Progenitor cell of endocrine pancreas (in vitro differentiated cells): ENCODE measurements at regions not wholly inside any gene's neighbourhood (a gene's known extent, or its start where the extent isn't known, plus 50 kb on each side); places are given as distances from the start of the nearest gene placed in this dataset.

Source experiments
- DNase-seq: peaks from one replicate; pipeline ENCODE4 v3.0.0; 2021; ENCODE audit warnings: low spot score; ENCODE audit not compliant: unreplicated experiment
- H3K27ac Mint-ChIP-seq: 2 replicates; pipeline ENCODE4 v1.8.0; 2021; ENCODE audit warnings: mild to moderate bottlenecking, moderate library complexity, mixed read lengths
- H3K27me3 Mint-ChIP-seq: 2 replicates; pipeline ENCODE4 v1.8.0; 2021; ENCODE audit warnings: mixed read lengths
- H3K36me3 Mint-ChIP-seq: 2 replicates; pipeline ENCODE4 v1.8.0; 2022; ENCODE audit warnings: mixed read lengths; ENCODE audit not compliant: insufficient read depth
- H3K4me1 Mint-ChIP-seq: 2 replicates; pipeline ENCODE4 v1.8.0; 2021; ENCODE audit warnings: low read depth, mixed read lengths
- H3K4me3 Mint-ChIP-seq: 2 replicates; pipeline ENCODE4 v1.8.0; 2021; ENCODE audit warnings: low read depth, mild to moderate bottlenecking, moderate library complexity, mixed read lengths
- H3K9me3 Mint-ChIP-seq: 2 replicates; pipeline ENCODE4 v1.8.0; 2021; ENCODE audit warnings: low read depth, mixed read lengths
- CTCF ChIP-seq: fragments of 200-600 bp; sonication (generic); IDR thresholded peaks from one replicate; pipeline ENCODE4 v1.5.0; 2021; ENCODE audit warnings: antibody characterized with exemption, mild to moderate bottlenecking; ENCODE audit not compliant: unreplicated experiment

- Mint-ChIP-seq H3K36me3 (no peaks in the 10 kb centered on the region), H3K27me3 (no peaks in the 10 kb centered on the region), H3K4me3 (no peak overlapping the region), H3K9me3 (no peaks in the 10 kb centered on the region), H3K4me1 (no peaks in the 10 kb centered on the region), H3K27ac (no peak overlapping the region)
- DNase-seq: no peak
- TF ChIP-seq CTCF: no peak
These were observed 62.0 kb upstream of the FREM3 start for GRCh38 chr4:143762511-143762910.
